GM12864 (cell line): ENCODE measurements at regions not wholly inside any gene's neighbourhood (a gene's known extent, or its start where the extent isn't known, plus 50 kb on each side); places are given as distances from the start of the nearest gene placed in this dataset.

ENCODE experiments used
- DNase-seq: peaks from one replicate; pipeline ENCODE4 v3.0.0-alpha.2; 2011; ENCODE audit warnings: low read depth
- H3K4me3 ChIP-seq: 2 replicates; pipeline ENCODE4 v1.5.1; 2011; ENCODE audit warnings: mild to moderate bottlenecking, low read depth, low read length, control low read depth
- CTCF ChIP-seq: IDR thresholded peaks from 2 replicates; pipeline ENCODE4 v1.5.1; 2011; ENCODE audit warnings: low read depth, mild to moderate bottlenecking, moderate library complexity, low read length, control low read depth, inconsistent platforms; ENCODE audit errors: missing control alignments

GRCh38 chr13:88063741-88064140 lies 392.6 kb downstream of the SLITRK5 start:
- DNase-seq = no peak
- TF ChIP-seq CTCF = no peak
- no peak overlapping the region for H3K4me3 ChIP-seq

- TF ChIP-seq CTCF = no peak
- DNase-seq = no peak
- H3K4me3 ChIP-seq = no peak overlapping the region
Measured at GRCh38 chr13:88066847-88067246, 395.7 kb downstream of the SLITRK5 start.

DNA sequence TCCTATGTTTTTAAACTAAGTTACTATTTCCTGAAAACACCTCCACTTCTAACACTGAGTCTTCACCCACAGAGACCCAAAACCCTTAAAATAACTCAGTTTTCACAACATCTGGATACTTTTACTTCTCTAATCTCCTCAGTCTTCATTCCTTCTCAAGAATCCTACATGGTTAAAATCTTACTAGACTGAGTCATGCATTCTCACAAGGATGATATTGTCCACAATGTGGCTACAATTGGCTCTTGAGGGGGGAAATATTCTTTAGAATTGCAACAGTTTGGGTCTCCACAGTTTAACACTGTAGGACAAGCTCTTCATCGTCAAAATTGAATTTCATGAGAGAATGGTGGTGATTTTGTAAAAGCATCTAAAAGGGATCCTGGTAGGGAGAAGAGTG lies 397.1 kb downstream of the SLITRK5 start:
- no peak for TF ChIP-seq CTCF

DNA sequence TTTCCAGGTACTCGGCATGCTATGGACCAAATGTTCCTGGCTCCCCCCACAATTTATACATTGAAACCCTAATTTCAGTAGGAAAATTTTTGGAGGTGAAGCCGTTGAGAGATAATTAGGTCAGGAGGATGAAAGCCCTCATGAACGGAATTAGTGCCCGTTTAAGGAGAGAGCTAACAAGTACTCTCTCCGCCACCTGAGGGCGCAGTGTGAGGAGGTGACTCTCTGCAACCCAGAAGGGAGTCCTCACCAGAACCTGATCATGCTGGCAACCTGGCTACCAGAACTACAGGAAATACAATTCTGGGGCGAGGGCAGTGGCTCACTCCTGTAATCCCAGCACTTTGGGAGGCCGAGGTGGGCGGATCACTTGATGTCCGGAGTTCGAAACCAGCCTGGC lies 397.8 kb downstream of the SLITRK5 start:
- no peak overlapping the region for H3K4me3 ChIP-seq
- no peak for TF ChIP-seq CTCF
- DNase-seq = no peak

More for the DNA sequence above, 397.1 kb downstream of the SLITRK5 start:
- DNase-seq = no peak
- H3K4me3 ChIP-seq = no peak overlapping the region

GRCh38 chr13:88071371-88071770 lies 400.2 kb downstream of the SLITRK5 start:
- TF ChIP-seq CTCF = no peak
- H3K4me3 ChIP-seq = no peak overlapping the region
- no peak for DNase-seq

DNA sequence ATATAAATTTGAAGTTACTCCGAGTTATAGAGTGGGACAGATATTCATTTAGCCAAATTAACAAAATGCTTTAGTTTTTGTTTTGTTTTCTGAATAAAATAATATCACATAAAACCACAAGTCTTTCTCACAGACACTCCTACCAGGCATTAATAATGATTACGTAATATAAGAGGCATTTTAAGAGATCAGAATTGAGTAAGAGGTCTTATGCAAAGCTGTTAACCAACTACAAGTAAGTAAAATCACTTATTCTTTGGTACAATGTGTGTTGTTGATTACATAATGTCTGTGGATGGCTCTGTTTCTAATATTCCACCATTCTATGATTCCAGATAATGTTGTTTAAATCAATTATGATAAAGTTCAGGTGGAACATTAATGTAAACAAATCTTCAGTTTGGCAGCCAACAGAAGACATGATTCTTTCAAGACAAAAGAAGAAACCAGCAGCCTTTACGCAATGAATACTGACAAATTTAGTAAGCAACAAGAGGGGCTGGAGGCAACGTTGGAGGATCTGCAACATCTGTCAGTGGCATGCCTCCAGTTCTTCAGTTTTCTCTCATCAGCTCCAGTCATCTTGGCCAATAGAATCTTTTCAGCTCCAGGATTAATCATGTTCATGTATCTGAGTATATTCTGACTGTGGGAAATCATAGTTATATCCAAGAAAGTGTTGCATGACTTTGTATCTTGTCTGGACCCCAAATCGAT lies 403.8 kb downstream of the SLITRK5 start:
- no peak for DNase-seq

More for the DNA sequence above, 403.8 kb downstream of the SLITRK5 start:
- no peak for TF ChIP-seq CTCF
- no peak overlapping the region for H3K4me3 ChIP-seq
